IMR-90 (cell line): ENCODE measurements at regions not wholly inside any gene's neighbourhood (a gene's known extent, or its start where the extent isn't known, plus 50 kb on each side); places are given as distances from the start of the nearest gene placed in this dataset.

ENCODE experiments used
- ATAC-seq: fragments of 200-7000 bp; cut with Tn5 transposase; 2 replicates; pipeline ENCODE4 v1.9.1; 2020; ENCODE audit warnings: low read depth, mild to moderate bottlenecking, moderate library complexity
- BruUV-seq: library from RNA; stranded (reverse); fragments of 400-500 nt; replicated peaks from 2 replicates; lab custom pipeline; 2021; lab: Mats Ljungman, UMichigan
- CTCF ChIA-PET: fragments of 300-600 bp; formaldehyde crosslinking; extraction: SDS; loops from one replicate; lab custom pipeline; 2021; ENCODE audit warnings: antibody characterized with exemption; lab: Yijun Ruan, JAX
- POLR2A ChIA-PET: fragments of 300-600 bp; sonication (Branson Sonifier 250); formaldehyde crosslinking; loops from one replicate; lab custom pipeline; 2022; ENCODE audit warnings: antibody characterized with exemption; ENCODE audit not compliant: unreplicated experiment; lab: Charles Lee
- DNase-seq: peaks from one replicate; pipeline ENCODE4 v3.0.0; 2013
- H2AFZ ChIP-seq: replicated peaks from 2 replicates; pipeline ENCODE3; 2013; ENCODE audit warnings: low read length, mild to moderate bottlenecking; ENCODE audit not compliant: poor library complexity
- H2AK5ac ChIP-seq: 2 replicates; pipeline ENCODE4 v1.6.1; 2013; ENCODE audit warnings: low read depth, low read length, inconsistent platforms
- H2AK9ac ChIP-seq: replicated peaks from 2 replicates; pipeline ENCODE3; 2013; ENCODE audit warnings: mild to moderate bottlenecking, low read depth, low read length, moderate library complexity; ENCODE audit not compliant: poor library complexity
- H2BK120ac ChIP-seq: 2 replicates; pipeline ENCODE4 v1.6.1; 2013; ENCODE audit warnings: low read depth, low read length, inconsistent platforms
- H2BK15ac ChIP-seq: 3 replicates; pipeline ENCODE4 v1.6.1; 2013; ENCODE audit warnings: low read depth, low read length, inconsistent platforms
- H2BK20ac ChIP-seq: 2 replicates; pipeline ENCODE4 v1.6.1; 2013; ENCODE audit warnings: low read depth, mild to moderate bottlenecking, inconsistent platforms, low read length, moderate library complexity
- H2BK5ac ChIP-seq: 2 replicates; pipeline ENCODE4 v1.6.1; 2013; ENCODE audit warnings: mild to moderate bottlenecking, low read depth, low read length, inconsistent platforms; ENCODE audit not compliant: poor library complexity, severe bottlenecking
- H3K14ac ChIP-seq: replicated peaks from 2 replicates; pipeline ENCODE4 v1.6.1; 2013; ENCODE audit warnings: low read depth, low read length, inconsistent platforms
- H3K18ac ChIP-seq: 2 replicates; pipeline ENCODE4 v1.6.1; 2013; ENCODE audit warnings: low read depth, low read length, control low read depth
- H3K23ac ChIP-seq: 2 replicates; pipeline ENCODE4 v1.6.1; 2013; ENCODE audit warnings: low read depth, low read length, inconsistent platforms
- H3K27ac ChIP-seq: 2 replicates; pipeline ENCODE4 v1.5.1; 2013; ENCODE audit warnings: mild to moderate bottlenecking, control low read depth, low read length; ENCODE audit not compliant: insufficient read depth
- H3K27me3 ChIP-seq: 2 replicates; pipeline ENCODE4 v1.6.1; 2013; ENCODE audit warnings: low read length; ENCODE audit not compliant: control insufficient read depth, insufficient read depth
- H3K36me3 ChIP-seq: 2 replicates; pipeline ENCODE4 v1.6.1; 2013; ENCODE audit warnings: low read length, mixed read lengths; ENCODE audit not compliant: control insufficient read depth, insufficient read depth
- H3K4ac ChIP-seq: 2 replicates; pipeline ENCODE4 v1.6.1; 2013; ENCODE audit warnings: low read depth, low read length, inconsistent platforms
- H3K4me1 ChIP-seq: 2 replicates; pipeline ENCODE4 v1.6.1; 2013; ENCODE audit warnings: low read length, mixed read lengths; ENCODE audit not compliant: control insufficient read depth, insufficient read depth
- H3K4me2 ChIP-seq: 2 replicates; pipeline ENCODE4 v1.6.1; 2013; ENCODE audit warnings: low read depth, mild to moderate bottlenecking, control low read depth, low read length, moderate library complexity
- H3K4me3 ChIP-seq: 2 replicates; pipeline ENCODE4 v1.5.1; 2013; ENCODE audit warnings: low read depth, mild to moderate bottlenecking, control low read depth, low read length, moderate library complexity; ENCODE audit not compliant: insufficient read depth
- H3K56ac ChIP-seq: 2 replicates; pipeline ENCODE4 v1.6.1; 2013; ENCODE audit warnings: low read length, inconsistent platforms; ENCODE audit not compliant: insufficient read depth; ENCODE audit errors: extremely low read depth
- H3K79me1 ChIP-seq, 2 experiments: 2 replicates each; pipeline ENCODE4 v1.6.1; 2013; ENCODE audit warnings: low read length in 2 of 2, inconsistent platforms in 1 of 2, low read depth in 1 of 2
- H3K9ac ChIP-seq: 2 replicates; pipeline ENCODE4 v1.6.1; 2013; ENCODE audit warnings: low read depth, low read length, control low read depth
- H3K9me1 ChIP-seq: 2 replicates; pipeline ENCODE4 v1.6.1; 2013; ENCODE audit warnings: low read length, inconsistent platforms; ENCODE audit not compliant: insufficient read depth
- H3K9me3 ChIP-seq: 2 replicates; pipeline ENCODE4 v1.6.1; 2013; ENCODE audit warnings: low read length; ENCODE audit not compliant: control insufficient read depth, insufficient read depth
- H4K20me1 ChIP-seq: 2 replicates; pipeline ENCODE4 v1.6.1; 2013; ENCODE audit warnings: low read length, inconsistent platforms; ENCODE audit not compliant: insufficient read depth
- H4K5ac ChIP-seq: 2 replicates; pipeline ENCODE4 v1.6.1; 2013; ENCODE audit warnings: mild to moderate bottlenecking, low read depth, low read length, control low read depth
- H4K8ac ChIP-seq, 2 experiments: 2 replicates each; pipeline ENCODE4 v1.6.1; 2013; ENCODE audit warnings: low read depth in 2 of 2, low read length in 2 of 2, control low read depth in 1 of 2, inconsistent platforms in 1 of 2
- H4K91ac ChIP-seq: 2 replicates; pipeline ENCODE4 v1.6.1; 2013; ENCODE audit warnings: low read depth, low read length, inconsistent platforms; ENCODE audit not compliant: insufficient read depth
- CEBPB ChIP-seq: IDR thresholded peaks from 2 replicates; pipeline ENCODE4 v1.6.1; 2012; ENCODE audit warnings: low read depth, low read length, improper control_type of control experiment
- CHD1 ChIP-seq: IDR thresholded peaks from 2 replicates; pipeline ENCODE4 v1.6.1; 2012; ENCODE audit warnings: low read depth, low read length, improper control_type of control experiment
- ELK1 ChIP-seq: fragments of 150-350 bp; IDR thresholded peaks from 2 replicates; pipeline ENCODE4 v1.6.1; 2016; ENCODE audit warnings: low read depth, mild to moderate bottlenecking, low read length, moderate library complexity, borderline replicate concordance
- FOS ChIP-seq: fragments of 150-350 bp; IDR thresholded peaks from 2 replicates; pipeline ENCODE4 v1.6.1; 2016; ENCODE audit warnings: low read depth, low read length
- MAZ ChIP-seq: IDR thresholded peaks from 2 replicates; pipeline ENCODE4 v1.6.1; 2012; ENCODE audit warnings: low read depth, mild to moderate bottlenecking, low read length, improper control_type of control experiment, moderate library complexity, borderline replicate concordance
- NFE2L2 ChIP-seq: fragments of 150-350 bp; IDR thresholded peaks from 2 replicates; pipeline ENCODE4 v1.6.1; 2016; ENCODE audit warnings: low read depth, mild to moderate bottlenecking, low read length
- RCOR1 ChIP-seq: IDR thresholded peaks from 2 replicates; pipeline ENCODE4 v1.6.1; 2012; ENCODE audit warnings: mild to moderate bottlenecking, low read length, improper control_type of control experiment; ENCODE audit not compliant: insufficient replicate concordance
- WGBS, 2 experiments: methylation state at CpG; one replicate each; pipeline versions ENCODE4 v1.1.5 to v1.1.7; 2013; ENCODE audit warnings: missing lambda C conversion rate in 2 of 2; ENCODE audit not compliant: insufficient read length in 1 of 2; ENCODE audit errors: extremely low coverage in 2 of 2; 5-methylcytosine and 5-hydroxymethylcytosine counted together
- dilution Hi-C: fragments of 300-500 bp; cut with HindIII; formaldehyde crosslinking; loops from one replicate; pipeline ENCODE4 v1.14.3; 2018; ENCODE audit warnings: low sequenced_read_pairs; ENCODE audit not compliant: unreplicated experiment
- in situ Hi-C: fragments of 300-500 bp; cut with MboI; formaldehyde crosslinking; loops from 3 replicates; pipeline ENCODE4 v1.14.3; 2019; ENCODE audit warnings: low sequenced_read_pairs, inconsistent platforms, mixed read lengths
- intact Hi-C: fragments of 100-400 bp; cut with micrococcal nuclease; formaldehyde crosslinking; loops from 2 replicates; pipeline ENCODE4 v1.10.0; 2022

GRCh38 chr13:40468227-40468838 is 198.1 kb downstream of the FOXO1 start:
- no peak overlapping the region for H3K14ac ChIP-seq
- POLR2A ChIA-PET: no interaction called here
- WGBS, 2 experiments: 26% methylated on average over 2 of the region's 2 CpGs; no CpG with 5 or more reads in 1 of the 2 experiments
- H4K8ac ChIP-seq: no peak overlapping the region
- H2BK5ac ChIP-seq: no peak overlapping the region
- intact Hi-C loops (no loop called here), dilution Hi-C loops (no loop called here), in situ Hi-C loops (no loop called here)
- H4K20me1 ChIP-seq: no peaks in the 10 kb centered on the region
- no peak overlapping the region for H3K4me3 ChIP-seq
- no peaks in the 10 kb centered on the region for H3K9me1 ChIP-seq
- H2AFZ ChIP-seq: no peak overlapping the region
- H2BK15ac ChIP-seq: no peak overlapping the region
- H4K5ac ChIP-seq: no peak overlapping the region
- no peaks in the 10 kb centered on the region for H3K79me1 ChIP-seq
- no peak overlapping the region for H3K18ac ChIP-seq
- H3K36me3 ChIP-seq: no peaks in the 10 kb centered on the region
- no peak for TF ChIP-seq ELK1
- no peak for TF ChIP-seq NFE2L2
- TF ChIP-seq CHD1: no peak
- no peak for TF ChIP-seq CEBPB
- TF ChIP-seq RCOR1: no peak
- no peak for TF ChIP-seq MAZ
- no peak for TF ChIP-seq FOS
- H3K4me2 ChIP-seq: no peak overlapping the region
- H2BK120ac ChIP-seq: no peak overlapping the region
- H3K4me1 ChIP-seq: no peaks in the 10 kb centered on the region
- DNase-seq: no peak
- H3K23ac ChIP-seq: no peak overlapping the region
- no peak for ATAC-seq
- H3K27ac ChIP-seq: no peak overlapping the region
- no peak overlapping the region for H2AK5ac ChIP-seq
- no peak overlapping the region for H3K4ac ChIP-seq
- no TSS peak for BruUV-seq
- no peak overlapping the region for H3K56ac ChIP-seq
- H2BK20ac ChIP-seq: no peak overlapping the region
- no peaks in the 10 kb centered on the region for H3K27me3 ChIP-seq
- CTCF ChIA-PET: no interaction called here
- H3K9ac ChIP-seq: no peak overlapping the region
- H4K91ac ChIP-seq: no peak overlapping the region
- H3K9me3 ChIP-seq: peaks cover 2% of the 10 kb centered on the region
- H2AK9ac ChIP-seq: no peak overlapping the region
